ENCODE measurements at regions not wholly inside any gene's neighbourhood (a gene's known extent, or its start where the extent isn't known, plus 50 kb on each side); places are given as distances from the start of the nearest gene placed in this dataset.
"Not testable (repeated sequence)": the region's sequence is repeated elsewhere in the genome, so short reads cannot be mapped to it uniquely, and the experiment has no call there.

- not testable (repeated sequence) for H3K9me3 Mint-ChIP-seq, DNase-seq, ATAC-seq
These were observed 429.5 kb downstream of the RWDD3 start for GRCh38 chr1:95663530-95663929.

GRCh38 chr1:95668165-95668564 lies 434.2 kb downstream of the RWDD3 start:
- Mint-ChIP-seq H3K27ac (no peak overlapping the region), H3K27me3 (no peaks in the 10 kb centered on the region), H3K9me3 (peaks cover 0 to 14% of the 10 kb centered on the region in 2 donors), H3K4me3 (no peak overlapping the region), H3K4me1 (no peaks in the 10 kb centered on the region)
- DNase-seq: no peak
- ATAC-seq: no peak

More at GRCh38 chr1:95663530-95663929, 429.5 kb downstream of the RWDD3 start:
- not testable (repeated sequence) for H3K27ac Mint-ChIP-seq, H3K4me3 Mint-ChIP-seq, H3K4me1 Mint-ChIP-seq, H3K27me3 Mint-ChIP-seq

GRCh38 chr1:95669638-95670037 lies 435.6 kb downstream of the RWDD3 start:
- not testable (repeated sequence) for H3K4me3 Mint-ChIP-seq, H3K27ac Mint-ChIP-seq, H3K27me3 Mint-ChIP-seq, DNase-seq, H3K4me1 Mint-ChIP-seq, ATAC-seq
- peaks cover 6 to 17% of the 10 kb centered on the region in 2 donors for H3K9me3 Mint-ChIP-seq

- H3K4me1 Mint-ChIP-seq: no peaks in the 10 kb centered on the region
- no peak overlapping the region for H3K4me3 Mint-ChIP-seq
- peaks cover 7 to 14% of the 10 kb centered on the region in 2 donors for H3K9me3 Mint-ChIP-seq
- H3K27ac Mint-ChIP-seq: peak overlapping the region in 1 of 2 donors; percentile 8
- DNase-seq: no peak
- H3K27me3 Mint-ChIP-seq: no peaks in the 10 kb centered on the region
- ATAC-seq: no peak
These were observed 437.1 kb downstream of the RWDD3 start for GRCh38 chr1:95671098-95671497.

GRCh38 chr1:95679262-95679661 lies 445.3 kb downstream of the RWDD3 start:
- no peak overlapping the region for H3K4me3 Mint-ChIP-seq
- no peak overlapping the region for H3K27ac Mint-ChIP-seq
- no peak for ATAC-seq
- peaks cover 4 to 8% of the 10 kb centered on the region in 2 donors for H3K9me3 Mint-ChIP-seq
- no peaks in the 10 kb centered on the region for H3K4me1 Mint-ChIP-seq
- no peak for DNase-seq
- H3K27me3 Mint-ChIP-seq: no peaks in the 10 kb centered on the region

GRCh38 chr1:95685081-95685480 lies 451.1 kb downstream of the RWDD3 start:
- H3K4me1 Mint-ChIP-seq: no peaks in the 10 kb centered on the region
- DNase-seq (no peak), ATAC-seq (no peak)
- no peak overlapping the region for H3K27ac Mint-ChIP-seq
- H3K4me3 Mint-ChIP-seq: no peak overlapping the region
- peaks cover 8 to 11% of the 10 kb centered on the region in 2 donors for H3K9me3 Mint-ChIP-seq
- no peaks in the 10 kb centered on the region for H3K27me3 Mint-ChIP-seq

- no peak overlapping the region for H3K27ac Mint-ChIP-seq
- no peaks in the 10 kb centered on the region for H3K4me1 Mint-ChIP-seq
- ATAC-seq (no peak), DNase-seq (no peak)
- peaks cover 10 to 16% of the 10 kb centered on the region in 2 donors for H3K9me3 Mint-ChIP-seq
- H3K27me3 Mint-ChIP-seq: no peaks in the 10 kb centered on the region
- H3K4me3 Mint-ChIP-seq: no peak overlapping the region
These were observed 452.2 kb downstream of the RWDD3 start for GRCh38 chr1:95686217-95686616.

GRCh38 chr1:95699149-95699953 lies 465.3 kb downstream of the RWDD3 start:
- Mint-ChIP-seq H3K27me3 (no peaks in the 10 kb centered on the region), H3K9me3 (peaks cover 15 to 38% of the 10 kb centered on the region in 2 donors), H3K4me3 (no peak overlapping the region), H3K4me1 (no peaks in the 10 kb centered on the region), H3K27ac (no peak overlapping the region)
- ATAC-seq: no peak
- DNase-seq: no peak

- Mint-ChIP-seq H3K27me3 (no peaks in the 10 kb centered on the region), H3K27ac (peak overlapping the region in 1 of 2 donors; percentile 93), H3K4me3 (no peak overlapping the region), H3K9me3 (peaks cover 17 to 36% of the 10 kb centered on the region in 2 donors), H3K4me1 (no peaks in the 10 kb centered on the region)
- no peak for ATAC-seq
- DNase-seq: no peak
These were observed 467.6 kb downstream of the RWDD3 start for GRCh38 chr1:95701450-95702173.

GRCh38 chr1:95703046-95703445 lies 469.0 kb downstream of the RWDD3 start:
- no peak for DNase-seq
- ATAC-seq: no peak
- Mint-ChIP-seq H3K4me1 (no peaks in the 10 kb centered on the region), H3K27me3 (no peaks in the 10 kb centered on the region), H3K9me3 (peaks cover 21 to 36% of the 10 kb centered on the region in 2 donors), H3K27ac (no peak overlapping the region), H3K4me3 (no peak overlapping the region)

GRCh38 chr1:95716097-95716496 lies 482.1 kb downstream of the RWDD3 start:
- Mint-ChIP-seq H3K4me1 (no peaks in the 10 kb centered on the region), H3K27ac (no peak overlapping the region), H3K9me3 (peaks cover 5 to 8% of the 10 kb centered on the region in 2 donors), H3K4me3 (no peak overlapping the region), H3K27me3 (no peaks in the 10 kb centered on the region)
- no peak for ATAC-seq
- no peak for DNase-seq

GRCh38 chr1:95716550-95716949 lies 482.5 kb downstream of the RWDD3 start:
- no peak overlapping the region for H3K4me3 Mint-ChIP-seq
- no peak overlapping the region for H3K27ac Mint-ChIP-seq
- no peak for ATAC-seq
- no peak for DNase-seq
- peaks cover 5 to 8% of the 10 kb centered on the region in 2 donors for H3K9me3 Mint-ChIP-seq
- H3K4me1 Mint-ChIP-seq: no peaks in the 10 kb centered on the region
- no peaks in the 10 kb centered on the region for H3K27me3 Mint-ChIP-seq

GRCh38 chr1:95723346-95723745 lies 489.3 kb downstream of the RWDD3 start:
- Mint-ChIP-seq H3K27ac (no peak overlapping the region), H3K4me3 (no peak overlapping the region), H3K27me3 (no peaks in the 10 kb centered on the region), H3K4me1 (no peaks in the 10 kb centered on the region), H3K9me3 (peaks cover 5 to 14% of the 10 kb centered on the region in 2 donors)
- DNase-seq: no peak
- no peak for ATAC-seq

GRCh38 chr1:95728841-95729240 lies 494.8 kb downstream of the RWDD3 start:
- Mint-ChIP-seq H3K27me3 (no peaks in the 10 kb centered on the region), H3K4me1 (no peaks in the 10 kb centered on the region), H3K27ac (no peak overlapping the region), H3K4me3 (no peak overlapping the region), H3K9me3 (peaks cover 0 to 16% of the 10 kb centered on the region in 2 donors)
- no peak for ATAC-seq
- DNase-seq: no peak

- H3K4me1 Mint-ChIP-seq: no peaks in the 10 kb centered on the region
These were observed 497.0 kb downstream of the RWDD3 start for GRCh38 chr1:95730986-95731385.

GRCh38 chr1:95731466-95731865 lies 497.5 kb downstream of the RWDD3 start:
- peaks cover 5 to 20% of the 10 kb centered on the region in 2 donors for H3K9me3 Mint-ChIP-seq
- no peak for ATAC-seq
- no peaks in the 10 kb centered on the region for H3K27me3 Mint-ChIP-seq
- H3K4me1 Mint-ChIP-seq: no peaks in the 10 kb centered on the region
- H3K4me3 Mint-ChIP-seq: no peak overlapping the region
- H3K27ac Mint-ChIP-seq: no peak overlapping the region
- DNase-seq: no peak

More at GRCh38 chr1:95730986-95731385, 497.0 kb downstream of the RWDD3 start:
- no peaks in the 10 kb centered on the region for H3K27me3 Mint-ChIP-seq
- H3K27ac Mint-ChIP-seq: no peak overlapping the region
- DNase-seq (no peak), ATAC-seq (no peak)
- H3K9me3 Mint-ChIP-seq: peaks cover 5 to 20% of the 10 kb centered on the region in 2 donors
- no peak overlapping the region for H3K4me3 Mint-ChIP-seq

Data from stimulated activated naive CD8-positive, alpha-beta T cell treated with anti-CD3 and anti-CD28 coated beads, Interleukin-15, amount 100 ng/mL, for 72 hours (primary cell).